C4-2B (cell line): ENCODE measurements at regions not wholly inside any gene's neighbourhood (a gene's known extent, or its start where the extent isn't known, plus 50 kb on each side); places are given as distances from the start of the nearest gene placed in this dataset.
"Not testable (repeated sequence)": the region's sequence is repeated elsewhere in the genome, so short reads cannot be mapped to it uniquely, and the experiment has no call there.

Source experiments
- H3K27ac ChIP-seq: fragments of 450-650 bp; 2 replicates; pipeline ENCODE4 v1.5.1; 2017
- CTCF ChIP-seq: fragments of 450-650 bp; conservative IDR thresholded peaks from 2 replicates; pipeline ENCODE4 v1.5.1; 2017; ENCODE audit warnings: mild to moderate bottlenecking
- ZFX ChIP-seq: fragments of 450-650 bp; IDR thresholded peaks from 2 replicates; pipeline ENCODE4 v1.6.1; 2017

DNA sequence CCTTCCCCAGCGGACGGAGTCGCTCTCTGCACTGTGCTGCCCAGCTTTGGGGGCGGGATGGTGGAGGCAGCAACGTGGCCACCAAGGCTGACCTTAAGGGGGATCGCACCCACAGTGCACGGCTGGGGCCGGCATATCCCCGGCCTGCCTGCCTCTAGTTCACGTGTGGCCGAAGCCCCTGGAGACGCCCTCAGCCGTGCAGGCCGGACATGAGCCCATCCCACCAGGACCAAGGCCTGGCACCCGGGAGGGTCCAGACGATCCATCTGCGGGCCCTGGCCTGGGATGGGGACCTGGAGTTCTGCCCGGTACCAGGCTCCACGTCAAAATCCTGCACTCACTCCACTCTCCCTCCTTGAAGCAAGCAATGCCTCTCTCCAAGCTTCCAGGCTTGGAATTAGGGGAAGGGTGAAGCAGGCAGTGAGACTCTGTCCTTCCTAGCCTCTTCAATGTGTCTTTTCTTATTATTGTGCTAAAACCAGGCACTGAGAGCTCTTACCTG is 520.8 kb downstream of the REEP3 start:
- TF ChIP-seq CTCF (no peak), ZFX (no peak)
- H3K27ac ChIP-seq: no peak overlapping the region

DNA sequence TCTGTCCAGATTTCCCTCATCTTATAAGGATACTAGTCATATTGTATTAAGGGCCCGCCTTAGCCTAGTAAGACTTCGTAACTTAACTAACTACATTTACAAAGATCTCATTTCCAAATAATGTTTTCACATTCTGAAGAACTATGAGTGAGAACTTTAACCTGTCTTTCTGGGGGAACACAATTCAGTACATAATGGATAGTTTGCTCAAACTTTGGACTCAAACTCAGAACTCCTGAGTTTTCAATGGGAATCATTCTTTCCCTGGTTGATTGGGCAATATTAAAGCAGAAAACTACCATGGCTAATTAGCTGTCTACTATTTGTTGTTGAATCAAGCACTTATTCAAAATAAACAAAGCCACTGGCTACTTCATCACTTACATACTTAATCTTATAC is 522.9 kb downstream of the REEP3 start:
- no peak overlapping the region for H3K27ac ChIP-seq
- TF ChIP-seq CTCF (no peak), ZFX (no peak)

GRCh38 chr10:64044957-64045632 is 523.9 kb downstream of the REEP3 start:
- H3K27ac ChIP-seq: not testable (repeated sequence)

DNA sequence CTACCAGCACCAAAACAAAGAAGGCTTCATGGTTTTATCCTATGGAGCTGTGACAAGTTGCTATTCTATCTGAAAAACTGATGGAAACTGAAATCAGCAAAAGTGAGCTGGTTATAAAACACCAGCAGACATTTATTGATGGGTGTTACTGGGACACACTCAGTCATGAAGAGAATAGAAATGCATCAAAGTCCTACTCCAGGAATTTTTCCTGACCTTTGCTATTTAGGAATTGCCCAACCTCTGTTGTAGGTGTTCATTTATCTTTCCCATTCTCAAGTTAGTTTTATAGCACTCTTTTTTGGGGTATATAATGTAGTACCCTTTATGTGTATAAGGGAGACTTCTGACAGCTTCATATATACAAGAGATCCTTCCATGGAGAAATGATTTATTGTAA is 533.2 kb downstream of the REEP3 start:
- H3K27ac ChIP-seq: no peak overlapping the region
- TF ChIP-seq CTCF: no peak
- TF ChIP-seq ZFX: no peak

DNA sequence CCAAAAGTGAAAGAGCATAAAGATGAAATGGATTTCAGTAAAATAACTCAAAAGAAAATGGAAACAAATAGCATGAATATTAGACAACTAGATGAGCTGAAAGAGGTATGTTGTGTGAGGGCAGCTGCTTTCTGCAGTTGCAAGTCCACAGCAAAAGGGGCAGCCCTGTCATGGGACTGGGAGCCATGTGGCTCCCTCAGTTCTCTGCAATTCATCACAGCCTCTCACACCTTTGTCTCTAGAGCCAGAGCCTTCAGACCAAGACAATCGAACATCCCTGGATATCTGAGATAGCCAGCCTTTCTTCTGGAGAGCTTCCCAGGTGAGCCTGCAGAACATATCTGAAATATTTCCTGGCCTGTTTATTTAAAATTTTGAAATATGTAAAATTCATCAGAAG is 538.7 kb downstream of the REEP3 start:
- no peak overlapping the region for H3K27ac ChIP-seq
- no peak for TF ChIP-seq CTCF
- TF ChIP-seq ZFX: no peak

DNA sequence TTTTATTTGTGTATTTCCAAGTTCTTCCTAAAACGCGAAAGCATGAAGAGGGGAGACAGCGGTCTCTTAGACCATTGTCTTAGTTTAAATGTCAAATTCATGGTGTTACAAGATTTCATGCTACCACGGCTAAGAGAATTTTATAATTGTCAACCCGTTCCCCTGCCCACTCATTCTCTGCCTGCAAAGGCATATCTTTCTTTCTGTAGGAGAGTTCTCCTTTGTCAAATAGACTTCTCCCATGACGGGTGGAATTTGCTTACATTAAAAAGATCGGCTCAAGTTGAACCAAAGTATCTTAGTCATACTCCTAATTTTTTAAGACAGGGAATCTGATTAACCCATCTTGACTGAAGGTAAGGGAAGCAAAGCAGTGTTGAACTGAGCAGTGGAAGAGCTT is 539.2 kb downstream of the REEP3 start:
- H3K27ac ChIP-seq: no peak overlapping the region
- TF ChIP-seq ZFX (no peak), CTCF (no peak)

DNA sequence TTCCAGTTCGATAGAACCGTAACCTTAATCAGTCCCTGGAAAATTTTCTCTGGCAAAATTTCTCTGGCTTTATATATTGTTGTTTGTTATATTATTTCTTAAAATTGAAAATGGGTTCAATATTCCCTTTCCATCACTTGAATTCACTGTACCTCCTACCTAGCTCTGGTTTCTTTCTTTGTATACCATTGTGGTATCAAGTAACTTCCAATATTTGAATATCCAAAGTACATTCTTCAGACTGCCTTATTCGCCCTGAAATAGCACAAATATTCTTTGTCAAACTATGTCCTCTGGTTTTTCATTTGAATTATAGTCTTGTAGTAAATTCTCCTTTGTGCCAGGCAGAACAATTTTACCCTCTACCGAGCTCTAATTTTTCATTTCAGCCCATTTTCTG is 541.6 kb downstream of the REEP3 start:
- H3K27ac ChIP-seq: no peak overlapping the region
- TF ChIP-seq CTCF: no peak
- TF ChIP-seq ZFX: no peak

DNA sequence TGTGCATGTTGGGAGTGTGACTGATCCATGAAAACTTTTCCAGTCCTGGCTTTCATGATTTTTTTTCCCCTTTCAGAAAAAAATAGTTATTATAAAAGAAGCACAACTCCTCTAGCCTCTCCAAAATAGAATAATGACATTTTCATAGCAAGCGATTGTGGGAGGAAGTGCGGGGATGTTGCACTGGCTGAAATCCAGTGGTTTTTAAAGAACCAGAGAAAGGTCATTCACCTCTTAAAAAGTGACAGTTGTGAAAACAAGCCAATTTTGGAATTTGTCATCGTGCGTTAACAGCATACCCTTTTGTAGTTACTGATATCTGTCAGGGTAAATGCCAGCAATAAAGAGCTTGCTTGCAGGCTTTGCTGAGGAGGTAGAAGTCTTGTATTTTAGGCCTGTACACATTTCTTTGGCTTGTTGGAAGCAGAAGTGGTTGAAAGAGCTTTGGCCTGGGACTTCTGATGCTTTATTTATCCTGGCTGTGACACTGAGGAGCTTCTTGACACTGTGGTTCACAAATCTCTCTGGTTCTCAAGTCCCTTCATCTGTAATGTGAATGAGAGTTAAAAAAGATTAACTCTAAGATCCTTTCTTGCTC is 545.9 kb downstream of the REEP3 start:
- TF ChIP-seq ZFX: no peak
- TF ChIP-seq CTCF: no peak
- H3K27ac ChIP-seq: no peak overlapping the region
